NAMALWA (cell line): ENCODE measurements at regions not wholly inside any gene's neighbourhood (a gene's known extent, or its start where the extent isn't known, plus 50 kb on each side); places are given as distances from the start of the nearest gene placed in this dataset.
"Not testable (repeated sequence)": the region's sequence is repeated elsewhere in the genome, so short reads cannot be mapped to it uniquely, and the experiment has no call there.

ENCODE experiments used
- DNase-seq: peaks from one replicate; pipeline ENCODE4 v3.0.0-alpha.2; 2015; ENCODE audit warnings: low spot score

- DNase-seq = no peak
These were observed 62.0 kb downstream of the CAVIN4 start for GRCh38 chr9:100639854-100640253.

DNA sequence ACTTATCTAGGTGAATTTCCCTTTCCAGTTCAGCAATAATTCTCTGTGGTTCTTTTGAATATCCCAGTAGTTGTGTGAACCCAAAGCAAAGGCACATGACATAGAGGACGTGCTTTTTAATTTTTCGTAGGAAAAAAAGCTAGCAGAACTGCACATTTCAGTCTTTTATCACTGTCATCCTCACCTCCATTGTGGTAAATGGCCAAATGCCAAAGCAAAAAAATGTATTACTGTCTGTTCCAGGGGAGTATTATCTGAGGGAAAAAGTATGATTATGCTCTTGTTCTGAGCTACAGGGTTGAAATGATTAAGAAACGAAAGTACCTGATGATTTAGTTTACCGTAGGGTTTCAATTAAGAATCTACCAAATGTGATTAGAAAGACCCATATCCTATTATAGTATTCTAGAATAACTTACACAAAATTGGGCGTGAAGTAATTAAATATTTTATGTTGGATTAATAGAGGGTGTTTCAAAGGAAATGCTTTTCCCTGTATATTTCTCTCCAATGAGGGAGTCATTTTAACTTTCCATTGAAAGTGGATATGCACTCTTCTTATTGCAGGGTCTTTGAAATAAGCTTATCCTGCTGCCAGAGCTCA is 62.7 kb downstream of the CAVIN4 start:
- DNase-seq = no peak

DNA sequence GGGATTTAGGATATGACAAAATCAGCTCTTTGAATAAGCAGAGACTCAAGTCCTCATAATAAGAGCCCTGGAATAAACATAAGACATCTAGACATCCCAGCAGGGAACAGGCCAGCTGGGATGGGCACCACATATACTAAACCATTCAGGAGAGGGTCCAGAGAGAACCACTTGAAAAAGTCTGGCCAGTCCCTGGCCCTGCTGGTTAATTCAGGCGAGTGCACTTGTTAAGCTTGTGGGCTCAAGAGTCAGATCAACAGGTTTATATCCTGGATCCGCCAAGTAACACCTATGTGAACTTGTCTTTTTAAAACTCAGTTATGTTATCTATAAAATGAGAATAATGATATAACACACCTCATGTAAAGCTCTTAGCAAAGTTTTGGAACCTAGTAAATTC is 63.3 kb downstream of the CAVIN4 start:
- no peak for DNase-seq

DNA sequence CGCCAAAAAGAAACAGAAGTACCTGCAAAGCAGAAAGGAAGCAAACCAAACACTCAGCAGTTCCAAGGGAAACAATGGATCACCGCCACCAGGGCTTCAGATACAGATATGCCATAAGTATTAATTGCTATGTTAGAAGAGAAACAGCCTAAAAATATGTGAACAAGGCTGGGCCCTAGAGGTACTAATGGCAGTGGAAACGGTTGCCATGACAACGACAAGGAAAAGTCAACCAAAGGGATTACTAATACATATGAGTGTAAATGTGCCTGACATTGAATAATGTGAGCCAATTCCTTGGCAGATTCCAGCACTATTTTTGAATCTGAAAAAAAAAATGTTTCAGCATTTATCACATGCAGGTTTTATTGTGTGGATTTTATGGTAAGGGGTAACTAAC is 75.0 kb downstream of the CAVIN4 start:
- no peak for DNase-seq

DNA sequence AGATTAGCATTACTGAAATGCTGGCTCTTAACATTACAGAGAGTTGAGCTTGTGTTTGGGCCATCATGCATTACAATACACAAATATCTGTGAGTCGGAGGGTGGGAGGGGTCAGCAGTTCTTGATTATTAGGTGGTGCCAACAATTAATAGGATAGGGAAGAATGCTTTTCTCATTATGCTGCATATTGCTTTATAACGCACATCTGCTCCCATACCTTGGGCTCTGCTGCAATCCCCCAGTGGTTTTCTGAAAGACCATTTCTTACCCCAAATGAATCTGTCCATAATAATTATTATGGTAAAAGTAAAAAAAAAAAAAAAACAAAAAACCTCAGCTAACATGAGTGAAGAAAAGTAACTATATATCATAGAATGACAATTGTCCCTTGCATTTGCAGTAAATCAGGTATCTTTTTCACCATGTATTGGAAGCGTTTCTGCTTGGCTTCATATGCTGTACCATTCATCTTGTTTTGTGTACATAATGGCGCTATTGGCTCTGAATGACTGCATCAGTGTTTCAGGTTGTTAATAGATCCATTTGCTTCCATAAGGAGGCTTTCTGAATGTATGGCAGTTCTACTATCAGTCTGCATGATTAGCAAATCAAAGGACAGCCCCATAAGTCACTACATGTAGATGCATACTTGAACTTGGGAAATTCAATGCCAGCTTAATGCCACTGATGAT is 75.9 kb downstream of the CAVIN4 start:
- DNase-seq = no peak

DNA sequence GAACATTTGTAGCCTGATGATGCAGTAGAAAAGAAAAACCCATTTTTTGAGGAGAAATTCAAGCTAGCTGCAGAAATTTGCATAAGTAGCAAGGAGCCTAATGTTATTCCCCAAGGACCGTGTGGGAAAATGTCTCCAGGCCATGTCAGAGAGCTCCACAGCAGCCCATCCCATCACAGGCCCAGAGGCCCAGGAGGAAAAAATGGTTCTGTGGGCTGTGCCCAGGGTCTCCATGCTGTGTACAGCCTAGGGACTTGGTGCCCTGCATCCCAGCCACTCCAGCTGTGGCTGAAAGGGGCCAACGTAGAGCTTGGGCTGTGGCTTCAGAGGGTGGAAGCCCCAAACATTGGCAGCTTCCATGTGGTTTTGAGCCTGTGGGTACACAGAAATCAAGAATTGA is 79.0 kb downstream of the CAVIN4 start:
- not testable (repeated sequence) for DNase-seq

- DNase-seq = no peak
These were observed 83.8 kb downstream of the CAVIN4 start for GRCh38 chr9:100661668-100662067.

DNA sequence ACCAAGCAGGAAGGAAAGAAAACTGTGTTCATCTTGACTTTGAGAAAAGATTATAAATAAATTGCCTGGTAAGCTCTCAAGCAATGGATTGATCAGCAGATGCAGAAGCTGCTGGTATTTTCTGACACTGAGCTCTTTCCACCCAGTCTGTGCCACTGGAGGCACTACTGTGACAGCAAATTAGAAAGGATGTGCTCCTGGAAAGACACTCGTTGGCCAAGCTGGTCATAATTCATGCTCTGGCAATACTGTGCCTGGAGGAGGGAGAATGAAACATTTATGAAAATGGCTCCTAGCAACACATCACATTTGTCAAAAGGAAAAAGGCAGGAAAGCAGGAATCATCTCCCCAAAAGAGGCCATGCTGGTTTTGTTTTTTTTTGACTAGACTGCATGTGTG is 84.2 kb downstream of the CAVIN4 start:
- DNase-seq = no peak

DNA sequence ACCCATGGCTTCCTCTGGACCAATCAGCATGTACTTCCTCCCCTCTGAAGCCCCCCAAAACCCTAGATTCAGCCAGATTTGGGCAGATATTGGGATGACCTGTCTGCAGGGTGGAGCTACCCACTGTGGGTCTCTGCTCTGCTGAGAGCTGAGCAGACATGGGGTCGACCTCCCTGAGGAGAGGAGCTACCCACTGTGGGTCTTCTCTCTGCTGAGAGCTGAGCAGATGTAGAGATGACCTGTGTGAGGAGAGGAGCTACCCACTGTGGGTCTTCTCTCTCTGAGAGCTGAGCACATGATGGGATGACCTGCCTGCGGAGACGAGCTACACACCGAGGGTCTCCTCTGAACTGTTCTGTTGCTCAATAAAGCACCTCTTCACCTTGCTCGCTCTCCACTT is 89.6 kb downstream of the CAVIN4 start:
- DNase-seq = no peak

GRCh38 chr9:100668024-100668423 is 90.1 kb downstream of the CAVIN4 start:
- DNase-seq = no peak

- DNase-seq = no peak
These were observed 92.1 kb downstream of the CAVIN4 start for GRCh38 chr9:100669968-100670367.

DNA sequence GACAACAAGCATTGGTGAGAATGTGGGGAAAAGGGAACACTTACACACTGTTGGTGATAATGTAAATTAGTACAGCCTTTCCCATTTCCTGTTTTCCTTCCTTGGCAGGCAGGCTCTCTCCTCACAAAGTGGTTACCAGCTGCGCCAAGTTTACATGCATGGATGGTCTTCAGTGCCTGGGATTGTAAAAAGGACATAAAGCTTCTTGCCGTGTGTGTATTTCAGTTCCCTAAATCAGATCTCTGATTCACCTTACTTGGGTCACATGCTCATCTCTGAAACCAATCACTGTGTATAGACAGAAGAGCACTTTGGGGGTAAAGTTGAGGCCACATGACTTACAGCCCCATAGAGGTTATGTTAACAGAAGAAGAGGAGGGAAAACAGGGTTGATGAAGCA is 92.8 kb downstream of the CAVIN4 start:
- peak; percentile 9 for DNase-seq

DNA sequence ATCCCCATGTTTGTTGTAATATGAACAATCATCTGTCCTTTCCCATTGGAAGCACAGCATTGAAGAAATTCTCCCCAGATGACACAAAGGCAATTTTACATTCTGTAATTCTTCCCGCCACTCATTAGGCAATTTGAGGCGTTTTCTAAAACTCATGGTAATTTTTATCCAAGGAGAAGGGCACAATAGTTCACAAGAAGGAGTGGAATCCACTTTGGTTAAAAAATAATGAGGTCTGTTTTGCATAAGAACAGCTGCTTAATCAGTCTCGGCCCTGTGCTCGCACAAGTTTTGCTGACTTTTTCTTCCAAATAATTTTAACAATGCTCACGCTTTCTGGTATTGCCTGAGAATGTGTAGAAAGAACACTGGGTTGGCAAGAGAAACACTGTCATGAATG is 94.0 kb downstream of the CAVIN4 start:
- DNase-seq = no peak

DNA sequence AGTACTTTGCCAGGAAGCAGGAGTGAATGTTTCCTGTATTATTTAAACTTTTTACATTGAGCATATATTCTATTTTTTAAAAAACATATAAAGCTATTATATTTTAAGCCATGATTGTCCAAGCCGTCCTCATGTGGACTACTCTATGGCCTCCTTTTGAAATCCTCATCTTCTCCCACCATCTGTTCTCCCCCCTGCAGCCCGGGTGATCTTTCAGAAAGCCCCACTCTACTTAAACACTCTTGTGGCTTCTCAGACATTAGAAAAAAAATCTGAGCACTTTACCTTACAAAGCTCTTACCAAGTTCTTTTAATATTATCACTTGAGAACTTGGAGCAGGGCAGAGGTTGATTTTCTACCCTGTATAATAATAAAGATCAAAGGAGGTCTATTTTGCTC is 95.4 kb downstream of the CAVIN4 start:
- DNase-seq = no peak

DNA sequence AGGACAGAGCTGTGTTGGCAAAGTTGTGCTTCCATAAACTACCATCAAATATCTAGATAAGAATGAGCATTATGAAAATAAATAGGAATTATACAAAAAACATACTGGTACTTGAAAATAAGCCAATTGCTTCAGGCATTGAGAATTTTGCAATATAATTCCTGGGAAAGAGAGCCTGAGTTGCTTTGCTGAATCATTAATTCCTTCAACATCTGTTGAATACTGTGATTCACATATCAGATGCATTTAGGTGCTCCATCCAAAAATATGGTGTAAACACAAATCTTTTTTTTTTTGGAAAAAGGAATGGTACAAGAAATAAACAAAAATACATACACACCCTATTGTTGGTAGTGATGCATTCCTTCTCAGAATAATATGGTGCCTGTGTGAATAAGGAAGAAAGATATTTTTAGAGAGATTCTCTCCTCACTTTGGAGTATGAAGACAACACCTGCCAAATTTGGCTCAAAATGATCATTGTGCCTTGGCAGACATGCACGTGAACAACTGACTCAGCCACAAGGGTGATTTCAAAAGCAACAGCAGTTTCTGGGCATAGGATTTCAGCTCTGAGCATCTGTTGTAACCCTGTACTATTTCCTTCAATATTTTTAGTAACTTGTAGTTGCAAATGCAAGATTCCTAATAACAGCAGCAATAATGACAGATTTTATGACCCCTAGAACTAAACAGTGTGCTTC is 96.7 kb downstream of the CAVIN4 start:
- no peak for DNase-seq

- no peak for DNase-seq
These were observed 102.0 kb downstream of the CAVIN4 start for GRCh38 chr9:100679834-100680233.

DNA sequence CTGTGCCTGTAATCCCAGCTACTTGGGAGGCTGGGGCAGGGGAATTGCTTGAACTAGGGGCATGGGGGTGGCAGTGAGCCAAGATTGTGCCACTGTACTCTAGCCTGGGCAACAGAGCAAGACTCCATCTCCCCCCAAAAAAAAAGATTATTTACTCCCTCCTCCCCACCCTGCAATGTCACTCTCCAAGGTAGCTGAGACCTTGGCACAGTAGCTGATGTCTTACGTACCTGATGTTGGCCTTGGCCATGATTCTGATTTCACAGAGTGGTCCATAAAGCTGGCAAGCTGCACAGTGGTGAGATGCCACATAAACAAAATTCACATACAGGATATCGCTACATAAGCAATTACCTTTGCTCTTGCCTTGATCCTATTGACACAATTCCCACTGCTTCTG is 108.5 kb downstream of the CAVIN4 start:
- DNase-seq = no peak

DNA sequence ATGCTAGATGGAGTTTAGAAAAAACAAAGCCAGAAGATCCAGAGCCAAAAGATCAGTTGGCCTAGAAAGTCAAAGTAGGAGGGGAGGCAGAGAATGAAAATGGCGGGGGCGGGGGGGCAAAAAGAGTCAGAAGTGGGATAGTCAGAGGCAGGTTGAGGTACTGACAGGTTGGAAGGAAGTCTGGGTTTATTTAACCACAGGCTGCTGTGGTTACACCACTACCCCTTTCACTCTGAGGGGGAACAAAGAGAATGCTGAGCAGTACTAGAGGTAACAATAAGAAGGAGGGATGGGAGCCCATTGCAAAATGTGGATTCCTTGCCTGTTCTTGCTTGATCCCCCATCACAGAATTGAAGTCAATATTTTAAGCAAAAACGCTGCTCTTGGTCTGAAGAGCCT is 111.8 kb downstream of the CAVIN4 start:
- no peak for DNase-seq

- no peak for DNase-seq
These were observed 112.6 kb downstream of the CAVIN4 start for GRCh38 chr9:100690438-100690837.

DNA sequence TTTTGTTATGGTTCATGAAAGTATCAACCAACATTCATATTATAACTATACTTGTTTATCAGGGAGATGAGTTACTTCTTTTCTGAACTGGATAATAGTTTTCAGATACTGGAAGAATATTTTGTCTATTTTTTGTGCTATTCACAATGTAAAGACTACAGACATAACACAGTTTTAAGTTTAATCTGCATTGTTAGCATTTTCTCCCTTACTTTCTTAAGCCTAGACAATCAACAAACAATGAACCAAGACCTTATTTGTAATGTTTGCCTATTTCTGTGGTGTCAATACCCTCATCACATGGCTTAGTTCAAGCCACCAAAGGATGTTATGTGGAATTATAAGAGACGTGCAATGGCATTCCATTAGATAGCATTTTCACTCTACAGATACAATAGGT is 119.5 kb downstream of the CAVIN4 start:
- DNase-seq = no peak

DNA sequence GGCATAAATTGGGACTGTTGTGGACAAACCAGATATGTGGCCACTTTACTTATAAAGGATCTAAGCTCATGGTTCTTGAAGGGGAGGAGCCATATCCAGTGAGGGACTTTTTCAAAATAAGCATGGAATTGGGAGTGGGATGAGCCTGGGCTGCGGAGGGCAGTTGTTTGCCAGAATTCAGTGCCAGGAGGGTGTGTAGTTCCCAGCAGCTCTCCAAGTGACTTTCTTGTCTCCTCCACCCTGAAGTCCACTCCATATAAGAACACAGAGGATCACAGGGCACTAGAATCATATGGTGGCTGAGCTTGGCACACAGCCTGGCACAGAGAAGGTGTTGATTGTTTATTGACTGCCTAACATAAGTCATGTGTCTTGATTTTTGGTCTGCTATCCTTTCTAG is 121.1 kb downstream of the CAVIN4 start:
- no peak for DNase-seq

- DNase-seq = no peak
These were observed 121.8 kb downstream of the CAVIN4 start for GRCh38 chr9:100699668-100700067.

- peak; percentile 63 for DNase-seq
These were observed 122.9 kb downstream of the CAVIN4 start for GRCh38 chr9:100700689-100701318.
